ENCODE measurements at regions not wholly inside any gene's neighbourhood (a gene's known extent, or its start where the extent isn't known, plus 50 kb on each side); places are given as distances from the start of the nearest gene placed in this dataset.
"Not testable (repeated sequence)": the region's sequence is repeated elsewhere in the genome, so short reads cannot be mapped to it uniquely, and the experiment has no call there.

DNA sequence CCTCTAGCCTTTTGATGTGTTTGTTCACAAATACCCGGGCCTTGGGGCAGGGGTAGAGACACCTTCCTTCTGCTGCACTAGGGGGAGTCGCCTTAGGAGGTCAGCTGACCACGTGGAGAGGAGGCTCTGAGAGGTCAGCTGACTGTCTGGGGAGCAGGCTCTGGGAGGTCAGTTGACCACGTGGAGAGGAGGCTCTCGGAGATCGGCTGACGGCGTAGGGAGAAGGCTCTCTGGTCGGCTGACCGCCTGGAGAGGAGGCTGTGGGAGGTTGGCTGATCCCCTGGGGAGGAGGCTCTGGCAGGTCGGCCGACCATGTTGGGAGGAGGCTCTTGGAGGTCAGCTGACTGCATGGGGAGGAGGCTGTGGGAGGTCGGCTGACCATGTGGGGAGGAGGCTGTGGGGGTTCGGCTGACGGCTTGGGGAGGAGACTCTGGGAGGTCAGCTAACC, 59.6 kb upstream of the LYZL1 start:
- no peak for DNase-seq

DNA sequence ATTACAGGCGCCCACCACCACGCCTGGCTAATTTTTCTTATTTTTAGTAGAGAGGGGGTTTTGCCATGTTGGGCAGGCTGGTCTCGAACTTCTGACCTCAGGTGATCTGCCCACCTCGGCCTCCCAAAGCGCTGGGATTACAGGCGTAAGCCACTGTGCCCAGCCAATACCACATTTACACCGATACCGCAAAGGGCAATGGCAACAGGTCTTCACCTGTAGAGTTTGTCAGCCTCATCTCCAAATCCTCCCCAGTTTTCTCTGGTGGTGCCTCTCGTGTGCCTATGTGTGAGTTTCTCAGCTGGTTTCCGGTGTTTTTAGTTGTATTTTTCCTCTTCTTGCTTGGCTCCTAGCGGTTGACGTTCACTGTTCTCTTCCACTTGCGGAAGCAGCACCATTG, 52.0 kb upstream of the LYZL1 start:
- not testable (repeated sequence) for DNase-seq

DNA sequence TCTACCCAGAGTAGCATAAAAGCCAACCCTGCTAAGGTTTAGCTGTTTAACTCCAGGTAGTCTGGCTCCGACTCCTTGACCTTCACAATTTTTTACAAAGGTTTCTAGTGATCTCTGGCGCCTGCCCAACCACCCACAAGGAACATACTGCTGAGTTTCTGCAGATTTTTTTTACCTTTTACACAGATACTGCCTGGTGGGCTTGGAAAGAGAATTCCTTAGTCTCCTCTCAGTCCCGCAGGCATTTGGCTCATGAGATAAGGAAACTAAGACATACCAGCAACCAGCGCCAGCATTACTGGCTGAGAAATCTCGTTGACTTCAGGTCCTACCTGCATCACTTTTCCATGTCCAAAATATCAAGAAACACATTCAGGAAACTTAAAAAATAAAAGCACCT, 51.1 kb upstream of the LYZL1 start:
- DNase-seq, result no peak

DNA sequence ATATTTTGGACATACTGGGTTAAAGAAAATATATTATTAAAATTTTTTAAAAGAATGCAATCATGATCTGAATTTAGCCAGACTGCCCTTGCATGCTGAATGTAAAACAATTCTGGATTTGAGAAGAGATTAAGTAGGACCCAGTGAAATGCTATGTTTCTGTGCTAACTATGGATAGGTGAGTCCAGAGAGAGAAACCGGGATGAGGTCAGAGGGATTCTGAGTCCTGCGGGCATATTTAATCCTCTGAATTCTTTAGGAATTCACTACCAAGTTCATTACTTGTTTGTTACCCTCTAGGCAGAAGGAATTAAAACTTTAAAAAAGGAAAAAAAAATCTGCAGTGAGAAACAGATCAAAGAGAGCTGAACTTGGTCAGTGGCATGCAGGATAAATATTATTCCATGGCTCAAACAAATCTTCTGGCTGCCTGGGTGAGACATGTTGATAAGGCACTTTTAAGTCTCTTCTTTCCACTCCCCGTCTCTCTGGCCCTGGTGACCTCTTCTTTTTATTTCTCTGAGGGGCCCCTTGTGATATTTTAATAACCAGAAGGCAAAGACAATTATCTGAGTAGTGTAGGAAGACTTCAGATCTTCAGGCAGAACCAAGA, 50.2 kb upstream of the LYZL1 start:
- no peak for DNase-seq
